HUES6 (cell line): ENCODE measurements at regions not wholly inside any gene's neighbourhood (a gene's known extent, or its start where the extent isn't known, plus 50 kb on each side); places are given as distances from the start of the nearest gene placed in this dataset.
"Not testable (repeated sequence)": the region's sequence is repeated elsewhere in the genome, so short reads cannot be mapped to it uniquely, and the experiment has no call there.

Source experiments
- H3K27ac ChIP-seq: 2 replicates; pipeline ENCODE4 v1.7.0; 2013; ENCODE audit warnings: low read depth, mild to moderate bottlenecking, low read length, inconsistent platforms
- H3K27me3 ChIP-seq: 2 replicates; pipeline ENCODE4 v1.6.1; 2013; ENCODE audit warnings: low read length; ENCODE audit not compliant: control insufficient read depth, insufficient read depth
- H3K36me3 ChIP-seq: 2 replicates; pipeline ENCODE4 v1.6.1; 2013; ENCODE audit warnings: low read length; ENCODE audit not compliant: control insufficient read depth, insufficient read depth
- H3K4me1 ChIP-seq: 2 replicates; pipeline ENCODE4 v1.6.1; 2013; ENCODE audit warnings: low read length; ENCODE audit not compliant: control insufficient read depth, insufficient read depth
- H3K4me3 ChIP-seq: 2 replicates; pipeline ENCODE4 v1.5.1; 2013; ENCODE audit warnings: low read depth, low read length
- H3K9ac ChIP-seq: one replicate; pipeline ENCODE4 v1.6.1; 2013; ENCODE audit warnings: mild to moderate bottlenecking, low read length
- H3K9me3 ChIP-seq: 2 replicates; pipeline ENCODE4 v1.6.1; 2013; ENCODE audit warnings: low read depth, low read length; ENCODE audit not compliant: control insufficient read depth, insufficient read depth

DNA sequence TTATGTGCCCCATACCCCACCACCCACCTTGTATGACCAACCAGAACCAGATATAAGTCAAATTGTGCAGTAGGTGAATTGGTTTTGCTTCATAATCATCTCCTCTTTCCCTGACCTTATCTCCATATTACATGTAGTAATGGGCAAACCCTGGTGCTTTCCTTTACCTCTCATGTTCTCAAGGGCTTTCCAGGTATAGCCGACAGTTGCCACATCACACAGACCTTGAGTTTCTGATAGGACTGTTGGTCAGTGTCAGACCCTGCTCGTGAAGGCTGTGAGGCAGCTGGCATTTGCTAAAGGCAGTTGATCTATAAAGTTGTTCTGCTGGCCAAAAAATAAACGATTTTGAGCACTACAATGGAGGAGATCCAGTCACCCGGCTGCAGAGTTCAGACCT is 145.9 kb downstream of the ALX1 start:
- Histone ChIP-seq H3K4me1 (no peaks in the 10 kb centered on the region), H3K36me3 (no peaks in the 10 kb centered on the region), H3K4me3 (no peak overlapping the region), H3K9me3 (no peaks in the 10 kb centered on the region), H3K27me3 (no peaks in the 10 kb centered on the region), H3K9ac (no peak overlapping the region), H3K27ac (no peak overlapping the region)

DNA sequence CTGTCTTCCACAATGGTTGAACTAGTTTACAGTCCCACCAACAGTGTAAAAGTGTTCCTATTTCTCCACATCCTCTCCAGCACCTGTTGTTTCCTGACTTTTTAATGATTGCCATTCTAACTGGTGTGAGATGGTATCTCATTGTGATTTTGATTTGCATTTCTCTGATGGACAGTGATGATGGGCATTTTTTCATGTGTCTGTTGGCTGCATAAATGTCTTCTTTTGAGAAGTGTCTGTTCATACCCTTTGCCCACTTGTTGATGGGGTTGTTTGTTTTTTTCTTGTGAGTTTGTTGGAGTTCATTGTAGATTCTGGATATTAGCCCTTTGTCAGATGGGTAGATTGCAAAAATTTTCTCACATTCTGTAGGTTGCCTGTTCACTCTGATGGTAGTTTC is 153.1 kb downstream of the ALX1 start:
- not testable (repeated sequence) for H3K4me3 ChIP-seq, H3K4me1 ChIP-seq, H3K27ac ChIP-seq, H3K36me3 ChIP-seq, H3K27me3 ChIP-seq, H3K9me3 ChIP-seq, H3K9ac ChIP-seq

DNA sequence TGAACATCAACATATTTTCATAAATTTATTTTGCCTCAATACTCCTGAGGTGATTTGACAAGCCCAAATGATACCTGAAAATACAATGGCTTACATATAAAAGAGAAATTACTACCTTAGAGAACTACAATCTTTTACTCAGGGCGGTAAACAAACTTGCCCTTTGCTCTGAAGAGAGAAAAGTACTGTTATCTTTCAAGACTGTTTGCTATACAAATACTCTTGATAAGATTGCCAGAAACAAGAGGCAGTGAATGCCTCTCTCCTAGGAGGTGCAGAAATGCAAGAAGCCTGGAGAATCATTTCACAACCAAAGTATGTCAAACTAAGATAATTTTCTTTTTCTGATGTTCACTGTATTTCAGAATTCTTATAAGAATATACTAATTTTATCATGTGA is 160.3 kb downstream of the ALX1 start:
- no peak overlapping the region for H3K4me3 ChIP-seq
- H3K4me1 ChIP-seq: no peaks in the 10 kb centered on the region; the same call in 1 of the 2 replicates
- no peaks in the 10 kb centered on the region for H3K36me3 ChIP-seq
- H3K9ac ChIP-seq: no peak overlapping the region
- no peaks in the 10 kb centered on the region for H3K27me3 ChIP-seq
- H3K27ac ChIP-seq: no peak overlapping the region
- H3K9me3 ChIP-seq: no peaks in the 10 kb centered on the region

- H3K9ac ChIP-seq: no peak overlapping the region
- H3K27me3 ChIP-seq: no peaks in the 10 kb centered on the region
- H3K36me3 ChIP-seq: no peaks in the 10 kb centered on the region
- no peaks in the 10 kb centered on the region for H3K9me3 ChIP-seq
- no peak overlapping the region for H3K4me3 ChIP-seq
- no peaks in the 10 kb centered on the region; the same call in 1 of the 2 replicates for H3K4me1 ChIP-seq
- no peak overlapping the region for H3K27ac ChIP-seq
Measured at GRCh38 chr12:85441025-85441424, 161.0 kb downstream of the ALX1 start.

- Histone ChIP-seq H3K4me3 (no peak overlapping the region), H3K4me1 (no peaks in the 10 kb centered on the region; the same call in 1 of the 2 replicates), H3K27ac (no peak overlapping the region), H3K36me3 (no peaks in the 10 kb centered on the region), H3K27me3 (no peaks in the 10 kb centered on the region), H3K9me3 (no peaks in the 10 kb centered on the region), H3K9ac (no peak overlapping the region)
Measured at GRCh38 chr12:85441741-85442140, 161.7 kb downstream of the ALX1 start.

DNA sequence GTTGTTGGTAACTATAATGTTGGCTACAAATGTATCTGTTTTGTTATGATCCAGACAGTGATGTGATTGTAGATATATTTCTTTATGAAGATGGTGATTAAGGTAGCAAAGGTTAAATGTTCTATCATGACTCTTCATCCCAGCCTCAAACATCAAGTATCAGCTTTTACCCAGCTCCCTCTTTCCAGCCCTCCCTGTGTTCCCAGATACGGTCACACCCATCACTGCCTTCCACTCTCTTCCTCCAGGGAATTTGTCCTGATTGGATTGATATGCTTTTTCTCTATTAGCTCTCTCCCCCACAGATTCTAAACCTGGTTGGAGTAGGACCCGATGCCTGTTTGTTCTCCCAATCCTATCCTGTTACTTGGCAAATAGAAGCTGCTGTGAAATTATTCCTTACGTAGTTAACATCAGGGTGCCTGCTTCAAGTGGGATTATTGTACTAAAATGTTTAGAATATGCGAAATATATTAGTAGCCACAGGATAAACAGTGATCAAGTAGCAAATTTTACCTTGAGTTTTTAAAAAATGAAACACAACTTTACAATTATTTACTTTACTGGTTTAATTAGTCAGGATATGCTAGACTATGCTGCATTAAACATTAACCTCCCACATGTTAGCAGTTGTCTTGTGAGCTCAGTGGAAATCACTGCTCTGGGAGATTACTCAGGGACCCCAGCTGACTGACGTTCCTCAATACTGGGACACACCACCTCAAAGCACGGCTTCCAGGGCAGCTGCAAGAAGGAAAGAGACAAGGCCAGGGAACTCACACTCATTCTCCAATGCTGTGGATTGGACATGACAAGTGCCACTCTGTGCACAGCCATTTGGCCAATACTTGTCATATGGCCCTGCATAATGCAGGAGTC is 165.3 kb downstream of the ALX1 start:
- Histone ChIP-seq H3K9me3 (no peaks in the 10 kb centered on the region), H3K36me3 (no peaks in the 10 kb centered on the region), H3K9ac (no peak overlapping the region), H3K4me1 (no peaks in the 10 kb centered on the region; the same call in 1 of the 2 replicates), H3K27me3 (no peaks in the 10 kb centered on the region), H3K4me3 (no peak overlapping the region), H3K27ac (no peak overlapping the region)

- Histone ChIP-seq H3K27ac (no peak overlapping the region), H3K9ac (no peak overlapping the region), H3K4me3 (no peak overlapping the region), H3K9me3 (no peaks in the 10 kb centered on the region), H3K4me1 (peaks cover 8% of the 10 kb centered on the region), H3K36me3 (no peaks in the 10 kb centered on the region), H3K27me3 (no peaks in the 10 kb centered on the region)
Measured at GRCh38 chr12:85448031-85448430, 168.0 kb downstream of the ALX1 start.

DNA sequence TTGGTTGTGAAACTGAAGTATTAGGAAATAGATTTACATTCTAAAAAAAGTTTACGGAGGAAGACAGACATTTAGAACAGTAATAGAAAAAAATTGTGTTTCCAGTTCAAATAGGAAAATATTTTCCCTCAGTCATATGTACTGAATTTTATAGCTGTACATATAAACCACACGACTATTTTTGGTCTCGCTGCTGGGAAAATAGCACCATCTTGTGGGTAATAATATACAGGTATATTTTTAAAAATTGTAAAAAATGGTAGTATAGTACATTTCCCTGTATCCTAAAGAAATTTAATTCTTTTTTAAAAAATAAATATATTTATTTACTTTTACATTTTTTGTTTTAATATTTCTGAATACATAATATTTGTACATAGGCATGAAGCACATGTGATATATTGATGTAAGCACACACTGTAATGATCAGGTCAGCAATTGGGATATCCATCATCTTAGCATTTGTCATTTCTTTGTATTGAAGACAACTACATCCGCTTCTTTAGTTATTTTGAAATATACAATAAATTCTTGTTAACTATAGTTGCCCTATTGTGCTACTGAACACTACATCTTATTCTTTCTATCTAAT is 168.6 kb downstream of the ALX1 start:
- Histone ChIP-seq H3K9me3 (no peaks in the 10 kb centered on the region), H3K9ac (no peak overlapping the region), H3K27ac (no peak overlapping the region), H3K4me3 (no peak overlapping the region), H3K27me3 (no peaks in the 10 kb centered on the region), H3K4me1 (peaks cover 8% of the 10 kb centered on the region), H3K36me3 (no peaks in the 10 kb centered on the region)

DNA sequence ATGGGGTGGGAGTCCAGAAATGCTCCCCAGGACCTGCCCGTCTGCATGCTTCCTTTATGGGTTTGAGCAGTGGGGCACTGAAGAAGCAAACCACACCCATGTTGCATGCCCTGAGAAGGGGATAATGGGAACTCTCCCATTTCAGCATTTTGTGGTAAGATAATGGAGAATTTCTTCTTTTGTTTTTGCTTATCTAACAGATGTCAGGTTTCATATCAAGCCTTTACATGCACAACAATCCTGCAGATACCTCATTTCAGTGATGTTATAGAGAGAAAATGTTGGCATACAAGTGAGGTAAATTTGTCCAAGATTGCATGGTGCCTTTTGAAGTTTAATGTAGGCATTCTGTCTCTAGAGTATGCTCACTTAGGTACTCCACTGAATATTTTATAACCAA is 177.0 kb downstream of the ALX1 start:
- H3K27ac ChIP-seq: no peak overlapping the region

DNA sequence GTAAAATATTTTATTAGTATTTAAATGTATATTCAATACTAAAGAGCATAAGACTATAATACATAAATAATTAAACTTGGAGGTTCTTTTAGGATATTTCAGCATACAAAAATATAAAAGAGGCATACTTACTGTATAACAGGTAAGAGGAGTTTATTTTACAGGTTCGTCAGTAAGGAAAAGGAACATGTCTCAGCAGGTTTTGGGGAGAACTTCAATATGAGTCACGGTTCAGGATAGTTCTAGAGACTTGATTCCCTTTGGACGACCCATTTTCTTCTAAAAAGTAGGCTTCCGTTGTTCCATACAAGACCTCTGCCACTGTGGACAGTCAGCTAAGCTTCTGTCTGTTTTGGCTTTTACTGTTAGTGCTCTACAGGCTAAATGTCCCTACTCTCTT is 181.1 kb downstream of the ALX1 start:
- H3K9me3 ChIP-seq: peaks cover 8% of the 10 kb centered on the region; the same call in 1 of the 2 replicates
- H3K27me3 ChIP-seq: no peaks in the 10 kb centered on the region
- no peak overlapping the region for H3K4me3 ChIP-seq
- no peak overlapping the region for H3K9ac ChIP-seq
- H3K36me3 ChIP-seq: peaks cover 3% of the 10 kb centered on the region; the same call in 1 of the 2 replicates
- no peak overlapping the region for H3K27ac ChIP-seq
- H3K4me1 ChIP-seq: no peaks in the 10 kb centered on the region

More for the DNA sequence above, 177.0 kb downstream of the ALX1 start:
- 0 out of 2 replicates have a peak, but pooled peaks cover 3% of the 10 kb centered on the region for H3K4me1 ChIP-seq
- no peaks in the 10 kb centered on the region for H3K27me3 ChIP-seq
- H3K9me3 ChIP-seq: peaks cover 7% of the 10 kb centered on the region; the same call in 1 of the 2 replicates
- H3K36me3 ChIP-seq: no peaks in the 10 kb centered on the region
- H3K4me3 ChIP-seq: no peak overlapping the region
- H3K9ac ChIP-seq: no peak overlapping the region

GRCh38 chr12:85462888-85463287 is 182.9 kb downstream of the ALX1 start:
- Histone ChIP-seq H3K36me3 (peaks cover 6% of the 10 kb centered on the region; the same call in 1 of the 2 replicates), H3K4me3 (no peak overlapping the region), H3K27me3 (no peaks in the 10 kb centered on the region), H3K27ac (no peak overlapping the region), H3K4me1 (peaks cover 6% of the 10 kb centered on the region; the same call in 1 of the 2 replicates), H3K9ac (no peak overlapping the region), H3K9me3 (peaks cover 3% of the 10 kb centered on the region; the same call in 1 of the 2 replicates)
